CMK (cell line): ENCODE measurements at regions not wholly inside any gene's neighbourhood (a gene's known extent, or its start where the extent isn't known, plus 50 kb on each side); places are given as distances from the start of the nearest gene placed in this dataset.

Experiments used
- DNase-seq: peaks from one replicate; pipeline ENCODE4 v3.0.0-alpha.2; 2010; ENCODE audit warnings: low read depth

GRCh38 chr13:72448082-72448481 is 279.3 kb downstream of the MZT1 start:
- no peak for DNase-seq

- DNase-seq = no peak
Measured at GRCh38 chr13:72444999-72445398, 282.4 kb downstream of the MZT1 start.

- DNase-seq = no peak
Measured at GRCh38 chr13:72437458-72437857, 290.0 kb downstream of the MZT1 start.

GRCh38 chr13:72435251-72435650 is 292.2 kb downstream of the MZT1 start:
- no peak for DNase-seq

GRCh38 chr13:72431981-72432682 is 295.3 kb downstream of the MZT1 start:
- no peak for DNase-seq

- DNase-seq = no peak
Measured at GRCh38 chr13:72430923-72431322, 296.5 kb downstream of the MZT1 start.

GRCh38 chr13:72427757-72428528 is 299.5 kb downstream of the MZT1 start:
- DNase-seq = no peak

GRCh38 chr13:72424059-72424458 is 303.4 kb downstream of the MZT1 start:
- DNase-seq = no peak

GRCh38 chr13:72415817-72416216 is 311.6 kb downstream of the MZT1 start:
- no peak for DNase-seq

GRCh38 chr13:72412481-72412880 is 314.9 kb downstream of the MZT1 start:
- DNase-seq = no peak

GRCh38 chr13:72405441-72405840 is 322.0 kb downstream of the MZT1 start:
- DNase-seq = no peak

- no peak for DNase-seq
Measured at GRCh38 chr13:72403396-72404010, 323.9 kb downstream of the MZT1 start.

- DNase-seq = no peak
Measured at GRCh38 chr13:72400856-72401255, 326.6 kb downstream of the MZT1 start.

GRCh38 chr13:72399351-72399750 is 328.1 kb downstream of the MZT1 start:
- no peak for DNase-seq

GRCh38 chr13:72397265-72397664 is 330.2 kb downstream of the MZT1 start:
- no peak for DNase-seq

GRCh38 chr13:72390909-72391308 is 336.5 kb downstream of the MZT1 start:
- DNase-seq = no peak

- no peak for DNase-seq
Measured at GRCh38 chr13:72386138-72386684, 341.2 kb downstream of the MZT1 start.

GRCh38 chr13:72384879-72385278 is 342.6 kb downstream of the MZT1 start:
- no peak for DNase-seq

GRCh38 chr13:72384186-72384823 is 343.1 kb downstream of the MZT1 start:
- no peak for DNase-seq

GRCh38 chr13:72383646-72384045 is 343.8 kb downstream of the MZT1 start:
- DNase-seq = peak; percentile 21

- DNase-seq = no peak
Measured at GRCh38 chr13:72379581-72379980, 347.8 kb downstream of the MZT1 start.

GRCh38 chr13:72368031-72368430 is 359.4 kb downstream of the MZT1 start:
- DNase-seq = no peak
